K562 (cell line): ENCODE measurements at regions not wholly inside any gene's neighbourhood (a gene's known extent, or its start where the extent isn't known, plus 50 kb on each side); places are given as distances from the start of the nearest gene placed in this dataset.

Experiments used
- ATAC-seq: fragments of 200-7000 bp; cut with Tn5 transposase; 3 replicates; pipeline ENCODE4 v1.9.1; 2020; ENCODE audit warnings: moderate library complexity
- BruUV-seq: library from RNA; stranded (reverse); fragments of 400-500 nt; replicated peaks from 2 replicates; lab custom pipeline; 2021; lab: Mats Ljungman, UMichigan
- CTCF ChIA-PET: fragments of 300-600 bp; formaldehyde crosslinking; extraction: SDS; loops from one replicate; lab custom pipeline; 2021; ENCODE audit warnings: low intra/inter-chr PET ratio; lab: Yijun Ruan, JAX
- POLR2A ChIA-PET: fragments of 300-600, 350-650 bp; sonication (Branson Sonifier 250); formaldehyde crosslinking; extraction: SDS; loops from one replicate; lab custom pipeline; 2021; ENCODE audit warnings: antibody characterized with exemption, inconsistent platforms; lab: Yijun Ruan, JAX
- DNase-seq, 4 experiments: peaks; one replicate each; pipeline versions ENCODE4 v3.0.0 to v3.0.0-alpha.2; 2011 to 2018; ENCODE audit warnings: low spot score in 3 of 4, mixed read lengths in 3 of 4; ENCODE audit errors: extremely low read depth in 1 of 4
- FAIRE-seq: peaks from 2 replicates; lab custom pipeline; 2011; peaks lifted over from hg19 to GRCh38; lab: Jason Lieb, UNC
- H2AFZ ChIP-seq: 2 replicates; pipeline ENCODE4 v1.6.0; 2011; ENCODE audit warnings: low read depth, low read length, control low read depth, inconsistent platforms
- H3K27ac ChIP-seq: fragments of 200-600 bp; 3 replicates; pipeline ENCODE4 v1.8.0; 2011; ENCODE audit warnings: low read depth, mild to moderate bottlenecking, control low read depth, inconsistent platforms, low read length, moderate library complexity, mixed read lengths; ENCODE audit errors: extremely low read depth
- H3K27me3 ChIP-seq, 2 experiments: fragments of 300-600 bp in 1 of 2; 2 replicates in 1 of 2; 3 replicates in 1 of 2; pipeline versions ENCODE4 v1.6.0 to v1.8.0; 2011; ENCODE audit warnings: inconsistent platforms in 2 of 2, low read length in 2 of 2, mild to moderate bottlenecking in 1 of 2, mixed read lengths in 1 of 2, moderate library complexity in 1 of 2; ENCODE audit not compliant: control insufficient read depth in 2 of 2, insufficient read depth in 2 of 2
- H3K36me3 ChIP-seq: fragments of 300-600 bp; 3 replicates; pipeline ENCODE4 v1.8.0; 2011; ENCODE audit warnings: mild to moderate bottlenecking, low read length, inconsistent platforms; ENCODE audit not compliant: control insufficient read depth, insufficient read depth
- H3K4me1 ChIP-seq, 2 experiments: fragments of 200-600 bp in 1 of 2; replicated peaks in 1 of 2; 2 replicates in 1 of 2; 3 replicates in 1 of 2; pipeline versions ENCODE4 v1.5.1 to v1.8.0; 2011; ENCODE audit warnings: inconsistent platforms in 2 of 2, low read length in 2 of 2, mild to moderate bottlenecking in 1 of 2, mixed read lengths in 1 of 2, moderate library complexity in 1 of 2; ENCODE audit not compliant: control insufficient read depth in 2 of 2, insufficient read depth in 2 of 2
- H3K4me2 ChIP-seq: 2 replicates; pipeline ENCODE4 v1.6.1; 2011; ENCODE audit warnings: low read length, control low read depth, inconsistent platforms, mixed read lengths; ENCODE audit not compliant: insufficient read depth
- H3K4me3 ChIP-seq: fragments of 200-600 bp; sonication (generic), shearing (Covaris generic); 2 replicates; pipeline ENCODE4 v1.5.1; 2016; ENCODE audit warnings: control low read depth, inconsistent platforms
- H3K79me2 ChIP-seq: fragments of 200-600 bp; 3 replicates; pipeline ENCODE4 v1.8.0; 2011; ENCODE audit warnings: low read length, inconsistent platforms; ENCODE audit not compliant: control insufficient read depth, insufficient read depth
- H3K9ac ChIP-seq, 2 experiments: 2 replicates each; pipeline versions ENCODE4 v1.6.0 to v1.6.1; 2011; ENCODE audit warnings: low read depth in 2 of 2, low read length in 2 of 2, control low read depth in 1 of 2, inconsistent platforms in 1 of 2, mild to moderate bottlenecking in 1 of 2, mixed read lengths in 1 of 2; ENCODE audit not compliant: insufficient read depth in 1 of 2
- H3K9me1 ChIP-seq: one replicate; pipeline ENCODE4 v1.6.0; 2011; ENCODE audit warnings: inconsistent platforms, mild to moderate bottlenecking, low read length, moderate library complexity; ENCODE audit not compliant: control insufficient read depth, insufficient read depth
- H3K9me3 ChIP-seq: replicated peaks from 2 replicates; pipeline ENCODE4 v1.5.1; 2011; ENCODE audit warnings: low read depth, low read length, inconsistent platforms; ENCODE audit not compliant: control insufficient read depth, insufficient read depth
- H4K20me1 ChIP-seq: replicated peaks from 2 replicates; pipeline ENCODE4 v1.6.1; 2011; ENCODE audit warnings: low read length, inconsistent platforms, mixed read lengths; ENCODE audit not compliant: control insufficient read depth, insufficient read depth
- CBFA2T2 ChIP-seq: fragments of 450-650 bp; conservative IDR thresholded peaks from 2 replicates; pipeline ENCODE4 v1.6.1; 2017; ENCODE audit warnings: mild to moderate bottlenecking
- E2F3 ChIP-seq: fragments of 250-450 bp; sonication (Bioruptor Pico); IDR thresholded peaks from 2 replicates; pipeline ENCODE4 v1.4.0; 2020; ENCODE audit warnings: mild to moderate bottlenecking
- GABPB2 ChIP-seq: fragments of 250-450 bp; sonication (Bioruptor Pico); conservative IDR thresholded peaks from 2 replicates; pipeline ENCODE4 v1.5.1; 2021; ENCODE audit warnings: mild to moderate bottlenecking
- MTA2 ChIP-seq: fragments of 450-650 bp; IDR thresholded peaks from 2 replicates; pipeline ENCODE4 v1.6.1; 2016; ENCODE audit warnings: low read depth
- ZNF431 ChIP-seq: sonication (generic); formaldehyde crosslinking; IDR thresholded peaks from 2 replicates; pipeline ENCODE4 v1.8.0; 2022; ENCODE audit warnings: mild to moderate bottlenecking, missing genetic modification reagents
- WGBS: fragments of 100-300 bp; shearing (Covaris generic); methylation state at CpG from one replicate; pipeline ENCODE4 v1.1.6; 2016; ENCODE audit warnings: low coverage, mixed read lengths; ENCODE audit not compliant: insufficient coverage; ENCODE audit errors: missing lambda C conversion rate; 5-methylcytosine and 5-hydroxymethylcytosine counted together
- in situ Hi-C: fragments of 300-500 bp; cut with MboI; formaldehyde crosslinking; loops from 4 replicates; pipeline ENCODE4 v1.15.0; 2018; ENCODE audit warnings: inconsistent platforms, mixed read lengths
- intact Hi-C: fragments of 100-400 bp; cut with micrococcal nuclease; formaldehyde crosslinking; loops from 2 replicates; pipeline ENCODE4 v1.14.2; 2022
- TF ChIP-seq, protein P1 (sequence below): sonication (generic); formaldehyde crosslinking; IDR thresholded peaks from 2 replicates; pipeline ENCODE4 v1.8.1; 2023; ENCODE audit warnings: mild to moderate bottlenecking, missing genetic modification reagents
- TF ChIP-seq, protein P2 (sequence below), 2 experiments: fragments of 450-650 bp in 1 of 2; IDR thresholded peaks; 2 replicates each; pipeline ENCODE4 v1.6.1; 2011 to 2017; ENCODE audit warnings: low read depth in 2 of 2, antibody characterized with exemption in 1 of 2, borderline replicate concordance in 1 of 2, low read length in 1 of 2, mild to moderate bottlenecking in 1 of 2, mixed read lengths in 1 of 2; ENCODE audit not compliant: control insufficient read depth in 1 of 2
- TF ChIP-seq, protein P3 (sequence below): fragments of 450-650 bp; formaldehyde crosslinking; IDR thresholded peaks from 2 replicates; pipeline ENCODE4 v1.4.0; 2022; ENCODE audit warnings: missing genetic modification characterization

DNA sequence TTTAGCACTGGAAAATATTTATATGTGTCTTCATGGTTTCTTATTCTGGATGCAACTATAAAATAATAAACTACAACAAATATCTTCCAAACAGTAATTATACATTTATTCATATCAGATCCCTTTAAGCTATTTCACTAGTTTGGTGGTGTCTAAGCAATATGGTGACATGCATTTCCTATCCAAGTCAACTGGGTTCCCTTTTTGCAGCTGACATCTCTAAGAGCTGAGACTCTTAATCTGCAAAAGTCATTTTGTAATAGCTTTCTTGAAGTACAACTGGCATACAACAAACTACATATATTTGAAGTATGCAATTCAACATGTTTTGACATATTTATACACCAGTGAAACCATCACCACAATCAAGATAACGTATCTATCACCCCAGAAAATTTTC, 59.9 kb upstream of the SLC1A4 start:
- intact Hi-C loops (no loop called here), in situ Hi-C loops (no loop called here)
- Histone ChIP-seq H3K9me3 (no peaks in the 10 kb centered on the region), H4K20me1 (no peaks in the 10 kb centered on the region), H3K9me1 (no peaks in the 10 kb centered on the region), H2AFZ (no peak overlapping the region), H3K27me3 (peaks cover 11 to 17% of the 10 kb centered on the region in 2 experiments; a peak in 3 of 5 replicates), H3K4me2 (no peak overlapping the region), H3K4me3 (no peak overlapping the region), H3K36me3 (no peaks in the 10 kb centered on the region), H3K9ac (no peak overlapping the region), H3K79me2 (no peaks in the 10 kb centered on the region), H3K4me1 (no peaks in the 10 kb centered on the region; a peak in 1 of 5 replicates), H3K27ac (no peak overlapping the region)
- ATAC-seq (no peak), FAIRE-seq (no peak), DNase-seq (no peak)
- BruUV-seq = no TSS peak
- no peak for TF ChIP-seq GABPB2 (CRISPR knock-in tag)
- TF ChIP-seq, protein P1, sequence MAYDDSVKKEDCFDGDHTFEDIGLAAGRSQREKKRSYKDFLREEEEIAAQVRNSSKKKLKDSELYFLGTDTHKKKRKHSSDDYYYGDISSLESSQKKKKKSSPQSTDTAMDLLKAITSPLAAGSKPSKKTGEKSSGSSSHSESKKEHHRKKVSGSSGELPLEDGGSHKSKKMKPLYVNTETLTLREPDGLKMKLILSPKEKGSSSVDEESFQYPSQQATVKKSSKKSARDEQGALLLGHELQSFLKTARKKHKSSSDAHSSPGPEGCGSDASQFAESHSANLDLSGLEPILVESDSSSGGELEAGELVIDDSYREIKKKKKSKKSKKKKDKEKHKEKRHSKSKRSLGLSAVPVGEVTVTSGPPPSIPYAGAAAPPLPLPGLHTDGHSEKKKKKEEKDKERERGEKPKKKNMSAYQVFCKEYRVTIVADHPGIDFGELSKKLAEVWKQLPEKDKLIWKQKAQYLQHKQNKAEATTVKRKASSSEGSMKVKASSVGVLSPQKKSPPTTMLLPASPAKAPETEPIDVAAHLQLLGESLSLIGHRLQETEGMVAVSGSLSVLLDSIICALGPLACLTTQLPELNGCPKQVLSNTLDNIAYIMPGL (CRISPR knock-in tag) = no peak
- TF ChIP-seq, protein P2, sequence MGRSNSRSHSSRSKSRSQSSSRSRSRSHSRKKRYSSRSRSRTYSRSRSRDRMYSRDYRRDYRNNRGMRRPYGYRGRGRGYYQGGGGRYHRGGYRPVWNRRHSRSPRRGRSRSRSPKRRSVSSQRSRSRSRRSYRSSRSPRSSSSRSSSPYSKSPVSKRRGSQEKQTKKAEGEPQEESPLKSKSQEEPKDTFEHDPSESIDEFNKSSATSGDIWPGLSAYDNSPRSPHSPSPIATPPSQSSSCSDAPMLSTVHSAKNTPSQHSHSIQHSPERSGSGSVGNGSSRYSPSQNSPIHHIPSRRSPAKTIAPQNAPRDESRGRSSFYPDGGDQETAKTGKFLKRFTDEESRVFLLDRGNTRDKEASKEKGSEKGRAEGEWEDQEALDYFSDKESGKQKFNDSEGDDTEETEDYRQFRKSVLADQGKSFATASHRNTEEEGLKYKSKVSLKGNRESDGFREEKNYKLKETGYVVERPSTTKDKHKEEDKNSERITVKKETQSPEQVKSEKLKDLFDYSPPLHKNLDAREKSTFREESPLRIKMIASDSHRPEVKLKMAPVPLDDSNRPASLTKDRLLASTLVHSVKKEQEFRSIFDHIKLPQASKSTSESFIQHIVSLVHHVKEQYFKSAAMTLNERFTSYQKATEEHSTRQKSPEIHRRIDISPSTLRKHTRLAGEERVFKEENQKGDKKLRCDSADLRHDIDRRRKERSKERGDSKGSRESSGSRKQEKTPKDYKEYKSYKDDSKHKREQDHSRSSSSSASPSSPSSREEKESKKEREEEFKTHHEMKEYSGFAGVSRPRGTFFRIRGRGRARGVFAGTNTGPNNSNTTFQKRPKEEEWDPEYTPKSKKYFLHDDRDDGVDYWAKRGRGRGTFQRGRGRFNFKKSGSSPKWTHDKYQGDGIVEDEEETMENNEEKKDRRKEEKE (IDR thresholded peaks at IDR 0.05; ENCODE audit: borderline replicate concordance in 1 of 2, control insufficient read depth in 1 of 2, low read depth in 2 of 2, low read length in 1 of 2) = no peak
- no peak for TF ChIP-seq E2F3 (CRISPR knock-in tag)
- TF ChIP-seq, protein P3, sequence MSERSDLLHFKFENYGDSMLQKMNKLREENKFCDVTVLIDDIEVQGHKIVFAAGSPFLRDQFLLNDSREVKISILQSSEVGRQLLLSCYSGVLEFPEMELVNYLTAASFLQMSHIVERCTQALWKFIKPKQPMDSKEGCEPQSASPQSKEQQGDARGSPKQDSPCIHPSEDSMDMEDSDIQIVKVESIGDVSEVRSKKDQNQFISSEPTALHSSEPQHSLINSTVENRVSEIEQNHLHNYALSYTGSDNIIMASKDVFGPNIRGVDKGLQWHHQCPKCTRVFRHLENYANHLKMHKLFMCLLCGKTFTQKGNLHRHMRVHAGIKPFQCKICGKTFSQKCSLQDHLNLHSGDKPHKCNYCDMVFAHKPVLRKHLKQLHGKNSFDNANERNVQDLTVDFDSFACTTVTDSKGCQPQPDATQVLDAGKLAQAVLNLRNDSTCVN (CRISPR knock-in tag) = no peak
- no peak for TF ChIP-seq MTA2
- TF ChIP-seq ZNF431 (CRISPR knock-in tag) = no peak
- TF ChIP-seq CBFA2T2 = no peak
- ChIA-PET POLR2A (no interaction called here), CTCF (no interaction called here)
- 0% methylated on average over 1 of the region's 1 CpG for WGBS
